BLaER1 treated with 17β-estradiol and CSF1 and Interleukin-3, amounts not matched to agents 10 nM and 100 nM (cell line): ENCODE measurements at regions not wholly inside any gene's neighbourhood (a gene's known extent, or its start where the extent isn't known, plus 50 kb on each side); places are given as distances from the start of the nearest gene placed in this dataset.

Experiments
- H3K27ac ChIP-seq, 11 experiments: shearing (Covaris generic); formaldehyde crosslinking; 2 replicates each; pipeline ENCODE4 v1.8.1; 2022
- H3K27me3 ChIP-seq, 11 experiments: shearing (Covaris generic); formaldehyde crosslinking; 2 replicates each; pipeline ENCODE4 v1.8.1; 2022
- H3K36me3 ChIP-seq, 11 experiments: shearing (Covaris generic); formaldehyde crosslinking; 2 replicates each; pipeline ENCODE4 v1.8.1; 2022
- H3K4me1 ChIP-seq, 10 experiments: shearing (Covaris generic); formaldehyde crosslinking; 2 replicates each; pipeline ENCODE4 v1.8.1; 2022
- H3K4me2 ChIP-seq, 11 experiments: shearing (Covaris generic); formaldehyde crosslinking; 2 replicates each; pipeline ENCODE4 v1.8.1; 2022
- H3K4me3 ChIP-seq, 10 experiments: shearing (Covaris generic); formaldehyde crosslinking; 2 replicates each; pipeline ENCODE4 v1.8.1; 2022
- H3K9ac ChIP-seq, 11 experiments: shearing (Covaris generic); formaldehyde crosslinking; 2 replicates each; pipeline ENCODE4 v1.8.1; 2022
- H3K9me3 ChIP-seq, 11 experiments: shearing (Covaris generic); formaldehyde crosslinking; replicated peaks in 1 of 11; 2 replicates each; pipeline ENCODE4 v1.8.1; 2022
- H4K20me1 ChIP-seq, 11 experiments: shearing (Covaris generic); formaldehyde crosslinking; 2 replicates each; pipeline ENCODE4 v1.8.1; 2022
- Cebpa-rat ChIP-seq, 11 experiments: shearing (Covaris generic); IDR thresholded peaks; 2 replicates each; pipeline ENCODE4 v1.8.1; 2022

- no peaks in the 10 kb centered on the region for H4K20me1 ChIP-seq
- TF ChIP-seq Cebpa-rat (IDR thresholded peaks at IDR 0.05) = no peak
- no peak overlapping the region for H3K4me3 ChIP-seq
- peaks cover 0 to 19% (median 8%) of the 10 kb centered on the region in 11 experiments; a peak in 10 of 22 replicates for H3K9me3 ChIP-seq
- no peaks in the 10 kb centered on the region for H3K36me3 ChIP-seq
- no peak overlapping the region for H3K27ac ChIP-seq
- H3K4me2 ChIP-seq = no peak overlapping the region
- H3K4me1 ChIP-seq = no peaks in the 10 kb centered on the region
- H3K9ac ChIP-seq = no peak overlapping the region
- no peaks in the 10 kb centered on the region for H3K27me3 ChIP-seq
Observed at GRCh38 chr5:58346041-58346440, 113.8 kb downstream of the PLK2 start.

GRCh38 chr5:58341476-58341875, 118.4 kb downstream of the PLK2 start:
- H3K27ac ChIP-seq = no peak overlapping the region
- no peak overlapping the region for H3K4me3 ChIP-seq
- H3K27me3 ChIP-seq = no peaks in the 10 kb centered on the region
- H3K9ac ChIP-seq = no peak overlapping the region
- no peaks in the 10 kb centered on the region for H3K36me3 ChIP-seq
- H4K20me1 ChIP-seq = no peaks in the 10 kb centered on the region
- no peak overlapping the region for H3K4me2 ChIP-seq
- H3K4me1 ChIP-seq = no peaks in the 10 kb centered on the region
- TF ChIP-seq Cebpa-rat (IDR thresholded peaks at IDR 0.05) = no peak
- H3K9me3 ChIP-seq = peaks cover 0 to 11% (median 5%) of the 10 kb centered on the region in 11 experiments; a peak in 10 of 22 replicates

GRCh38 chr5:58335518-58335917, 124.4 kb downstream of the PLK2 start:
- no peak overlapping the region for H3K4me3 ChIP-seq
- peaks cover 0 to 7% (median 5%) of the 10 kb centered on the region in 11 experiments; a peak in 6 of 22 replicates for H3K9me3 ChIP-seq
- no peaks in the 10 kb centered on the region for H3K27me3 ChIP-seq

GRCh38 chr5:58334035-58334434, 125.9 kb downstream of the PLK2 start:
- Histone ChIP-seq H3K9ac (no peak overlapping the region), H3K9me3 (peaks cover 0 to 7% (median 5%) of the 10 kb centered on the region in 11 experiments; a peak in 6 of 22 replicates), H3K36me3 (no peaks in the 10 kb centered on the region), H3K27ac (no peak overlapping the region), H3K27me3 (no peaks in the 10 kb centered on the region), H3K4me3 (no peak overlapping the region), H3K4me2 (no peak overlapping the region), H3K4me1 (no peaks in the 10 kb centered on the region), H4K20me1 (no peaks in the 10 kb centered on the region)
- TF ChIP-seq Cebpa-rat (IDR thresholded peaks at IDR 0.05) = no peak

More at GRCh38 chr5:58335518-58335917, 124.4 kb downstream of the PLK2 start:
- H4K20me1 ChIP-seq = no peaks in the 10 kb centered on the region
- no peak overlapping the region for H3K9ac ChIP-seq
- no peak for TF ChIP-seq Cebpa-rat (IDR thresholded peaks at IDR 0.05)
- H3K36me3 ChIP-seq = no peaks in the 10 kb centered on the region
- no peaks in the 10 kb centered on the region for H3K4me1 ChIP-seq
- no peak overlapping the region for H3K27ac ChIP-seq
- no peak overlapping the region for H3K4me2 ChIP-seq

GRCh38 chr5:58330781-58331180, 129.1 kb downstream of the PLK2 start:
- no peak overlapping the region for H3K4me2 ChIP-seq
- H3K9me3 ChIP-seq = peaks cover 0 to 7% (median 5%) of the 10 kb centered on the region in 11 experiments; a peak in 6 of 22 replicates
- no peak overlapping the region for H3K9ac ChIP-seq
- H3K36me3 ChIP-seq = no peaks in the 10 kb centered on the region
- H3K4me1 ChIP-seq = no peaks in the 10 kb centered on the region
- TF ChIP-seq Cebpa-rat (IDR thresholded peaks at IDR 0.05) = no peak
- H4K20me1 ChIP-seq = no peaks in the 10 kb centered on the region
- H3K27ac ChIP-seq = no peak overlapping the region
- no peaks in the 10 kb centered on the region for H3K27me3 ChIP-seq
- H3K4me3 ChIP-seq = no peak overlapping the region

- Histone ChIP-seq H3K4me1 (no peaks in the 10 kb centered on the region), H4K20me1 (no peaks in the 10 kb centered on the region), H3K9ac (no peak overlapping the region), H3K4me2 (no peak overlapping the region), H3K9me3 (no peaks in the 10 kb centered on the region), H3K4me3 (no peak overlapping the region), H3K27me3 (no peaks in the 10 kb centered on the region), H3K36me3 (no peaks in the 10 kb centered on the region), H3K27ac (no peak overlapping the region)
- TF ChIP-seq Cebpa-rat (IDR thresholded peaks at IDR 0.05) = no peak
Observed at GRCh38 chr5:58327289-58327688, 132.6 kb downstream of the PLK2 start.

- no peaks in the 10 kb centered on the region for H3K36me3 ChIP-seq
- no peaks in the 10 kb centered on the region for H3K4me1 ChIP-seq
- H4K20me1 ChIP-seq = no peaks in the 10 kb centered on the region
- H3K27me3 ChIP-seq = no peaks in the 10 kb centered on the region
- no peak for TF ChIP-seq Cebpa-rat (IDR thresholded peaks at IDR 0.05)
- no peak overlapping the region for H3K27ac ChIP-seq
- H3K4me3 ChIP-seq = no peak overlapping the region
- no peaks in the 10 kb centered on the region for H3K9me3 ChIP-seq
- no peak overlapping the region for H3K4me2 ChIP-seq
- no peak overlapping the region for H3K9ac ChIP-seq
Observed at GRCh38 chr5:58326022-58326421, 133.9 kb downstream of the PLK2 start.

GRCh38 chr5:58322453-58322852, 137.4 kb downstream of the PLK2 start:
- Histone ChIP-seq H4K20me1 (no peaks in the 10 kb centered on the region), H3K4me1 (no peaks in the 10 kb centered on the region), H3K4me2 (no peak overlapping the region), H3K9me3 (no peaks in the 10 kb centered on the region), H3K27ac (no peak overlapping the region), H3K4me3 (no peak overlapping the region), H3K27me3 (no peaks in the 10 kb centered on the region), H3K9ac (no peak overlapping the region), H3K36me3 (no peaks in the 10 kb centered on the region)
- no peak for TF ChIP-seq Cebpa-rat (IDR thresholded peaks at IDR 0.05)

GRCh38 chr5:58318468-58318867, 141.4 kb downstream of the PLK2 start:
- Histone ChIP-seq H3K4me3 (no peak overlapping the region), H3K9ac (no peak overlapping the region), H3K4me2 (no peak overlapping the region), H3K36me3 (no peaks in the 10 kb centered on the region), H3K27me3 (no peaks in the 10 kb centered on the region), H3K4me1 (no peaks in the 10 kb centered on the region), H3K27ac (no peak overlapping the region), H3K9me3 (no peaks in the 10 kb centered on the region), H4K20me1 (no peaks in the 10 kb centered on the region)
- no peak for TF ChIP-seq Cebpa-rat (IDR thresholded peaks at IDR 0.05)

GRCh38 chr5:58317808-58318207, 142.1 kb downstream of the PLK2 start:
- Histone ChIP-seq H3K4me1 (no peaks in the 10 kb centered on the region), H3K9me3 (no peaks in the 10 kb centered on the region), H3K27me3 (no peaks in the 10 kb centered on the region), H3K27ac (no peak overlapping the region), H3K36me3 (no peaks in the 10 kb centered on the region), H3K4me2 (no peak overlapping the region), H3K4me3 (no peak overlapping the region), H3K9ac (no peak overlapping the region), H4K20me1 (no peaks in the 10 kb centered on the region)
- TF ChIP-seq Cebpa-rat (IDR thresholded peaks at IDR 0.05) = no peak
